ENCODE measurements at regions not wholly inside any gene's neighbourhood (a gene's known extent, or its start where the extent isn't known, plus 50 kb on each side); places are given as distances from the start of the nearest gene placed in this dataset.

- no peak overlapping the region for H3K9ac ChIP-seq (replicated peaks; ENCODE audit: extremely low read depth, insufficient read depth, low read length)
- DNase-seq (ENCODE audit: low read depth, low spot score) (no peak), FAIRE-seq (no peak)
- no peaks in the 10 kb centered on the region for H3K9me3 ChIP-seq (replicated peaks; ENCODE audit: control insufficient read depth, insufficient read depth, low read length)
- H3K9me1 ChIP-seq (replicated peaks; ENCODE audit: control insufficient read depth, extremely low read depth, insufficient read depth, low read length), result no peaks in the 10 kb centered on the region
- H4K20me1 ChIP-seq (replicated peaks; ENCODE audit: control insufficient read depth, extremely low read depth, insufficient read depth, low read length), result no peaks in the 10 kb centered on the region
- intact Hi-C loops (cut with micrococcal nuclease), result loop anchor here (5.0 kb wide), 1 partner anchor 250 kb away; no protein-coding TSS in a partner anchor
- H3K27me3 ChIP-seq (ENCODE audit: control insufficient read depth in 2 of 2, insufficient read depth in 2 of 2, low read length in 2 of 2), result no peaks in the 10 kb centered on the region
- POLR2A ChIA-PET, result interaction anchor here (0.6 kb wide), 1 partner anchor 61 kb away, joined by 4 read pairs; no protein-coding TSS in a partner anchor
- no peak overlapping the region for H3K27ac ChIP-seq (ENCODE audit: insufficient read depth, low read depth, low read length)
- TF ChIP-seq GATA2 (IDR thresholded peaks at IDR 0.05; ENCODE audit: insufficient read depth, insufficient read length, low read depth, low read length), result no peak
- CTCF ChIA-PET, result no interaction called here
- BruUV-seq (replicated peaks), result no TSS peak
- H2AFZ ChIP-seq (ENCODE audit: low read depth, low read length), result no peak overlapping the region
- dilution Hi-C loops (cut with MboI; ENCODE audit: extremely low pct_ligation_motif_present, low sequenced_read_pairs), result no loop called here
- peaks cover 30% of the 10 kb centered on the region for H3K4me1 ChIP-seq (ENCODE audit: control insufficient read depth, extremely low read depth, insufficient read depth, low read length)
- H3K36me3 ChIP-seq (ENCODE audit: control insufficient read depth in 2 of 2, extremely low read depth in 1 of 2, insufficient read depth in 2 of 2, low read length in 2 of 2), result no peaks in the 10 kb centered on the region
- peaks cover 62% of the 10 kb centered on the region for H3K79me2 ChIP-seq (ENCODE audit: control insufficient read depth, insufficient read depth, low read length)
- H3K4me2 ChIP-seq (ENCODE audit: insufficient read depth, low read length), result no peak overlapping the region
- no peak overlapping the region for H3K4me3 ChIP-seq (replicated peaks in 1 of 3; ENCODE audit: insufficient read depth in 1 of 3, low read depth in 1 of 3, low read length in 3 of 3)
These were observed 116.5 kb upstream of the CCDC28A start for GRCh38 chr6:138657065-138657425.

GRCh38 chr6:138659998-138660397 is 113.6 kb upstream of the CCDC28A start:
- TF ChIP-seq POLR2AphosphoS5 (IDR thresholded peaks at IDR 0.05; ENCODE audit: insufficient read depth, low read depth, low read length) (no peak), MYC (IDR thresholded peaks at IDR 0.05; ENCODE audit: low read depth, low read length) (no peak), GATA2 (IDR thresholded peaks at IDR 0.05; ENCODE audit: insufficient read depth, insufficient read length, low read depth, low read length) (no peak), EZH2 (IDR thresholded peaks at IDR 0.05; ENCODE audit: borderline replicate concordance, low read depth, low read length, severe bottlenecking) (no peak), POLR2A (IDR thresholded peaks at IDR 0.05; ENCODE audit: low read depth, low read length) (no peak), MAX (IDR thresholded peaks at IDR 0.05; ENCODE audit: insufficient read depth, insufficient read length) (no peak), CTCF (IDR thresholded peaks at IDR 0.05; ENCODE audit: extremely low read depth in 1 of 2, insufficient read depth in 1 of 2, low read depth in 1 of 2, low read length in 2 of 2) (no peak), JUN (IDR thresholded peaks at IDR 0.05; ENCODE audit: borderline replicate concordance, insufficient read depth, insufficient read length, low read depth) (no peak), FOS (IDR thresholded peaks at IDR 0.05; ENCODE audit: borderline replicate concordance, insufficient read depth, low read length) (no peak)
- intact Hi-C loops (cut with micrococcal nuclease), result loop anchor here (5.0 kb wide), 1 partner anchor 253 kb away; no protein-coding TSS in a partner anchor
- Histone ChIP-seq H3K4me3 (replicated peaks in 1 of 3; ENCODE audit: insufficient read depth in 1 of 3, low read depth in 1 of 3, low read length in 3 of 3) (no peak overlapping the region), H3K27me3 (ENCODE audit: control insufficient read depth in 2 of 2, insufficient read depth in 2 of 2, low read length in 2 of 2) (no peaks in the 10 kb centered on the region), H4K20me1 (replicated peaks; ENCODE audit: control insufficient read depth, extremely low read depth, insufficient read depth, low read length) (no peaks in the 10 kb centered on the region), H3K27ac (ENCODE audit: insufficient read depth, low read depth, low read length) (no peak overlapping the region), H3K9me3 (replicated peaks; ENCODE audit: control insufficient read depth, insufficient read depth, low read length) (no peaks in the 10 kb centered on the region), H3K9ac (replicated peaks; ENCODE audit: extremely low read depth, insufficient read depth, low read length) (no peak overlapping the region), H3K36me3 (ENCODE audit: control insufficient read depth in 2 of 2, extremely low read depth in 1 of 2, insufficient read depth in 2 of 2, low read length in 2 of 2) (no peaks in the 10 kb centered on the region), H3K79me2 (ENCODE audit: control insufficient read depth, insufficient read depth, low read length) (peaks cover 67% of the 10 kb centered on the region), H3K9me1 (replicated peaks; ENCODE audit: control insufficient read depth, extremely low read depth, insufficient read depth, low read length) (no peaks in the 10 kb centered on the region), H3K4me2 (ENCODE audit: insufficient read depth, low read length) (no peak overlapping the region), H3K4me1 (ENCODE audit: control insufficient read depth, extremely low read depth, insufficient read depth, low read length) (peaks cover 13% of the 10 kb centered on the region), H2AFZ (ENCODE audit: low read depth, low read length) (no peak overlapping the region)
- FAIRE-seq, result no peak
- ChIA-PET CTCF (interaction anchor here (1.1 kb wide), 2 partner anchors 12 to 106 kb away, joined by 3 read pairs; no protein-coding TSS in a partner anchor), POLR2A (no interaction called here)
- no TSS peak for BruUV-seq (replicated peaks)
- dilution Hi-C loops (cut with MboI; ENCODE audit: extremely low pct_ligation_motif_present, low sequenced_read_pairs), result no loop called here
- DNase-seq (ENCODE audit: low read depth, low spot score), result no peak

Data from endothelial cell of umbilical vein (primary cell).